ENCODE measurements at regions not wholly inside any gene's neighbourhood (a gene's known extent, or its start where the extent isn't known, plus 50 kb on each side); places are given as distances from the start of the nearest gene placed in this dataset.

GRCh38 chr18:42268186-42268725, 313.2 kb downstream of the PIK3C3 start:
- DNase-seq (ENCODE audit: low spot score) = no peak

GRCh38 chr18:42268798-42269197, 313.8 kb downstream of the PIK3C3 start:
- DNase-seq (ENCODE audit: low spot score) = no peak

GRCh38 chr18:42271647-42272414, 316.8 kb downstream of the PIK3C3 start:
- DNase-seq (ENCODE audit: low spot score) = no peak

- DNase-seq (ENCODE audit: low spot score) = no peak
These were observed 319.6 kb downstream of the PIK3C3 start for GRCh38 chr18:42274488-42275137.

GRCh38 chr18:42275138-42275535, 320.1 kb downstream of the PIK3C3 start:
- no peak for DNase-seq (ENCODE audit: low spot score)

- DNase-seq (ENCODE audit: low spot score) = no peak
These were observed 321.1 kb downstream of the PIK3C3 start for GRCh38 chr18:42275949-42276730.

GRCh38 chr18:42281124-42281523, 326.1 kb downstream of the PIK3C3 start:
- DNase-seq (ENCODE audit: low spot score) = no peak

- DNase-seq (ENCODE audit: low spot score) = no peak
These were observed 326.8 kb downstream of the PIK3C3 start for GRCh38 chr18:42281851-42282250.

- DNase-seq (ENCODE audit: low spot score) = no peak
These were observed 332.0 kb downstream of the PIK3C3 start for GRCh38 chr18:42287047-42287446.

GRCh38 chr18:42288129-42288528, 333.1 kb downstream of the PIK3C3 start:
- no peak for DNase-seq (ENCODE audit: low spot score)

GRCh38 chr18:42289526-42289925, 334.5 kb downstream of the PIK3C3 start:
- no peak for DNase-seq (ENCODE audit: low spot score)

- DNase-seq (ENCODE audit: low spot score) = no peak
These were observed 335.6 kb downstream of the PIK3C3 start for GRCh38 chr18:42290318-42291307.

- no peak for DNase-seq (ENCODE audit: low spot score)
These were observed 337.6 kb downstream of the PIK3C3 start for GRCh38 chr18:42292654-42293053.

GRCh38 chr18:42296192-42296591, 341.2 kb downstream of the PIK3C3 start:
- DNase-seq (ENCODE audit: low spot score) = no peak

- no peak for DNase-seq (ENCODE audit: low spot score)
These were observed 341.7 kb downstream of the PIK3C3 start for GRCh38 chr18:42296723-42297122.

- DNase-seq (ENCODE audit: low spot score) = peak; percentile 78
These were observed 344.0 kb downstream of the PIK3C3 start for GRCh38 chr18:42298759-42299675.

GRCh38 chr18:42305869-42306593, 351.0 kb downstream of the PIK3C3 start:
- DNase-seq (ENCODE audit: low spot score) = no peak

GRCh38 chr18:42306594-42306980, 351.6 kb downstream of the PIK3C3 start:
- DNase-seq (ENCODE audit: low spot score) = no peak

- no peak for DNase-seq (ENCODE audit: low spot score)
These were observed 355.9 kb downstream of the PIK3C3 start for GRCh38 chr18:42310956-42311355.
